T-helper 2 cell (primary cell): ENCODE measurements at regions not wholly inside any gene's neighbourhood (a gene's known extent, or its start where the extent isn't known, plus 50 kb on each side); places are given as distances from the start of the nearest gene placed in this dataset.

Experiments
- DNase-seq, 5 experiments: peaks; one replicate each; pipeline versions ENCODE4 v3.0.0 to v3.0.0-alpha.2; 2012 to 2022

DNA sequence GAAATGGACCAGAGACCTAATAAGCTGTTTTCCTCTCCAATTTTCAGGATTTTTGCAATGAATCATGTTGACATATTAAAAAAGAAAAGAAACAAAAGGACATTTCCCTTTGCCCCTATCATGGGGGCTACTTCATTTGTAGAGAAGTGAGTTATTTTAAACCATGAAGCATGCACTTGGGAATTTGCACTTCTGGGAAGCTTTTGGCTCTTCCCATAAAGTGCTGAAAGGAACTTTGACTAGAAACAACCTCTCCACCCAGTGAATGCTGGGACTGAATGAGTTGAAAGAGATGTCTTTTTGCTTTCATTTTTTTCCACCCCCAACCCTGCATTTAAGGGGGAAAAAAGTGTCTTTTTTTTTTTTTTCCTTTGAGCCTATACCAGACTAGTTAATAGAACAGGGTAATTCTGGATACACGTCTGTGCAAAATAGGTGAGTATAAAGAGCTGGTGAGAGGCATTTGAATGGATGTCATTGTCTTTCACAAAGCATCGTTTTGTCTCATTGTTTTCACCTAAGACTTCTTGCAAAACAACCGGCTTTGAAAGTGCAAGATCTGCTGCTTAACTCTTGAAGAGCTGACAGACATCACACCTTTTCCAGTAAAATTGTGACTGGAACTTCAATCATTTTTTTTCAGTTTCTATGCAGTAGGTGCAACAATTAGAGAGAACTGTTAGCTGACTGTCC, 138.7 kb upstream of the BACH2 start:
- no peak for DNase-seq

DNA sequence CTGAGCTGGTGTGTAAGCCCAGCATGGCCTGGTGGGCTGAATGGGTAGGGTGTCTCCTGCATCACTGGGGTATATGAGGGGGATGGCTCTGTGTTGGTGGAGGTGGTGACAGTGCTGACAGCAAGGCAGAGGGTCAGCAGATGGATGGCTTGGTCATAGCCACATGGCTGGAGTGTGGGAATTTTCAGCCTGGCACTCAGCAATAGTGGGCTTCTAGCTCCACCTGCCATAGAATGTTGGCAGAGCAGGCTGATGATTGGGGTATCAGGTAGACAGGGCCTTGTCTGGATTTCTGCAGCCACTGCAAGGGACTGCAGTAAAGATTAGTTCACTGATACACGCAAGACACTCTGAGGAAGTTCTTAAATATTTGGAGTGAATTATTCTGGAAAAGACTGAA, 137.5 kb upstream of the BACH2 start:
- no peak for DNase-seq

DNA sequence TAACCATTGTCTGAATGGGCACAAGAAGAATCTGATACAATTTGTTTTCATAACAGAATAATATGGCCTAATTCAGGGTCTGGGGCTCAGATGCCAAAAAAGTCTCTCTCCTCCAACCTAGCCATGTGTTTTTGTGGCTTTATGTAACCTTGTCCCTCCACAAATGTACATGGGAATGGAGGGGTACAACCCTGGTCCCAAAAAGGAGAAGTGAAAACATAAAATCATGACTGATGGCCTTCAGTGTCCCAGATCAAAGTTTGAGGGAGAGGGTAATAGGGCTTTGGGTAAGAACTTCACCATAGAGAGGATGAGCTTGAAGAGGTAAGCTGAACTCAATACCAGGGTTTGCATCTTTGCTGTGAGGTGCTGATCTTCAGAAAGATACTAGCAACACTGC, 136.3 kb upstream of the BACH2 start:
- no peak for DNase-seq

DNA sequence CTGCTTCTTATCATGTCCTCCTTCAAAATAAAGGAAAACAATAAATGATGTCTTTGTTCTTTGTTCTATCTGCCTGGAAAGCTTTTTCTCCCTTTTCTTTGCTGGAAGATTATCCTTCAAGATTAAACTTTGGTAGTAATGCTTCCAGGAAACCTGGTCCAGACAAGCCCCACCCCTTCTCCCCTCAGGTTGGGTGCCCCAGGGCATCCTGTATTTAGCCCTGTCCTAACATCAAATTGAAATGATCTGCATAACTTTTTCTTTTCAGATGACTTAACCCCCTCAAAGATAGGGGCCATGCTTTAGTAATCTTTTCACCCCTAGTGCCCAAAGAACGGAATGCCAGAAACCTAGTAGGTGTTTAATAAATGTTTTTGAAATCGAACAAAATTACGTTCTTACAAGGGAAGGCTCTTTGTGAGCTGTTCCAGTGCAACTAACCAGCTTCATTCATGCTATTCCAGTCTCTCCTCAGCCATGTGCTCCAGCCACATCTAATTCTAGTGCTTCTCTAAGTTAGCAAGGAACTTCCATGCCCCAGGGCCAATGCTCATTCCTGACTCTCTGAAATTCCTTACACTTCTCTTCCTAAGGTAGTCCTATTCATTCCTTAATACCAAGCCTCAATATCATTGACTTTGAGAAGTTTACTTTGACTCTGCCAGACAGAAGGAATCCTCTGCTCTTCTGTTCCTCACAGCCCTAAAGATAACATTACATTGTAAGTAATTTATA, 135.6 kb upstream of the BACH2 start:
- no peak for DNase-seq

DNA sequence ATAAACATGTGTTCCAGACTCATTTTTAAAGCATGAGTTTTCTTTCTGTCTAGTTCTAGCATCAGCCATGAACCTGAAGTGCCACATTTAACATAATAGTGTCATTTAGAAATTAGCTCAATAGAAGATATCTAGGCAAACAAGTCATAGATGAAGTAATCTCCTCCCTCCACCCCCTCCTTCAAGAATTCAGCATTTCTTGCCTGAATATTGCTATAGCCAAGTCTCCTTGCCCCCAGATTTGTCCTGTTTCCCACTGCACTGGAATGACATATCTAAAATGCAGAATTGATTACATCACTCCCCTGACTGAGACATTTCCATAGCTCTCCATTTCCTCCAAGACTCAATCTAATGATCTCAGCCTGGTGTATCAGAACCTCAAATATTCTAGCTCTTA, 134.9 kb upstream of the BACH2 start:
- DNase-seq, result no peak

DNA sequence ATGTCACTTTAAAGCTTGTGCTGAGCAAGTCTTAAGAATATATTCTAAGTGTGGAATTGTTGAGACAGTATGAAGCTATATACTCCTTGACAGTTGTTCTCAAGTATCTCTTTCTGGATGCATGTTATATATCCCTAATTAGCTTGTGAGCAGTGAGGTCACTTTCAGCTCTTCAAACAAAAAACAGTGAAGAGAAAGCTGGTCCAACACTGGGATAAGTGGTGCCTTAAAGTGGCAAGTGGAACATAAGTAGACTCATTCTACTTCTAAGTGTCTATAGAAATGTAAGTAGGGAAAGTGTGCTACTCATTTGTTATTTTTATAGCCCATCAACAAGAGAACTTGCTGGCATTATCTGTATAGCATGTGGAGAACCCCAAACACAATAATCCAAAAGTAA, 133.1 kb upstream of the BACH2 start:
- DNase-seq, result peak in 1 of 5 experiments; percentile 53

DNA sequence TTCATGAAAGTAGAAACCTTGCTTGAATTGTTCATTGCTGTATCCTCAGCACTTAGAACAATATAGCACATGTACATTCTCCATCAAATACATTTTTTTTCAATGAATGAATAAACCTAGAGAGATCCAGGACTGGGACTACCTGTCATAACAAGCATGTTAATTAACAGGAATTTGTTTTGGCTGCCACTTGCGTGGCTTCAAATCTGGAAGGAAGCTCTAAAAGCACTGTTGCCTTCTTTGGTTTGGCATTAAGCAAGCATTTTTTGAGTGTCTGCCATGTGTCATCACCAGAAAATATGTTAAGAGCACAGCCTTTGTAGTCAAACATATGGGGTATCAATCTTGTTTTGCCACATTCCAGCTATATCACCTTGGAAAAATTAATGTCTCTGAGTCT, 131.9 kb upstream of the BACH2 start:
- no peak for DNase-seq

DNA sequence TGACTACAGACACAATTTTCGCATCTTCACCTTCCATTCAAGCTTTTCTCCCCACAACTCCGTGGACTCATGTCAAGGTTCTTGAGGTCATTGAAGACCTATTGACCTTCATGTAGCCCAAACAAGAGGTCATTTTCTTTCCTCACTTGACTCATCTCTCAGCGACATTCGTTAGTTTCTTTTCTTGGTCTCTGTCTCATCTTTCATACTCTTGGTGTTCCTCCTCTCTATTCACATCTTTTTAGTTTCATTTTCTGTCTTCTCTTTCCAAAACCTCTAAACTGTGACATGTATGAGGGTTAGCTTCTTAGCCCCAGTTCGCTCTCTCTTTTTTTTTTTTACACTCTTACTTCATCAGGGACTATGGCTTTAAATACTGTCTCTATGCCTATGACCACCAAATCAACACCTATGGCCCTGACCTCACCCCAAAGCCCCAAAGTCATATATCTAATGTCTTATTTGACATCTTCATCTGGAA, 128.6 kb upstream of the BACH2 start:
- peak in 2 of 5 experiments; percentile 43 to 83 for DNase-seq

DNA sequence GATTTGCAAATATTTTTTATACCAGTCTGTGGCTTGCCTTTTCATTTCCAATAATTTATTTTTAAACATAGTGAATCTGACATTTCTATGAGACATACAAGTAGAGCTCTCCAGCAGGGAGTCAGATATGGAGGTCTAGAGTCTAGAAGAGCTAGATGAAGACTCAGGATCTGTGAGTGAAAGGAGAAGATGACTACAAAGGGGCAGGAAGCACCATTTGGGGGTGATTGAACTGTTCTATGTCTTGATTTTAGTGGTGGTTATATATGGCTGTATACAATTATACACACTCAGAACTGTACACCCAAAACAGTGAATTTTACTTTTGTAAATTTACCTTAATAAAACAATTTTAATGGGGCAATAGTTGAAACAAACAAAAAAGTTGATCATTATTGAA, 127.9 kb upstream of the BACH2 start:
- peak in 1 of 5 experiments; percentile 51 for DNase-seq

DNA sequence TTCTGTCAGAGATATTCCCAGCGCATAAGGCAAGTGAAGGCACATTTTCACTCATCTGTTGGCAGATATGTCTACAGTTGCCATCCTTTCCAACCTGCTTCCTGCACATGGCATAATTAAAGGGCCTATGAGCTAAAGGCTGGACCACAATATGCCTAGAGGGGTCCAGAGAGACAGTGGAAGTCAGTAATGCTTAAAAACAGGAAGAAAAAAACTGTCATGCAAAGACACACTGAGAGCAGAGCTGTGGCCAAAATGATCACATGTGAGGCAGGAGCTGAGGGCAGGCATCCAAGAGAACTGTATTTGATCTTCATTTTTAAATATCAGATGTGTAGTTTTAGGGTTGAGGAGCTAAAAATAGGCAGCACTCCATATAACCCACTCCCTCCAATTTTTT, 125.0 kb upstream of the BACH2 start:
- no peak for DNase-seq

DNA sequence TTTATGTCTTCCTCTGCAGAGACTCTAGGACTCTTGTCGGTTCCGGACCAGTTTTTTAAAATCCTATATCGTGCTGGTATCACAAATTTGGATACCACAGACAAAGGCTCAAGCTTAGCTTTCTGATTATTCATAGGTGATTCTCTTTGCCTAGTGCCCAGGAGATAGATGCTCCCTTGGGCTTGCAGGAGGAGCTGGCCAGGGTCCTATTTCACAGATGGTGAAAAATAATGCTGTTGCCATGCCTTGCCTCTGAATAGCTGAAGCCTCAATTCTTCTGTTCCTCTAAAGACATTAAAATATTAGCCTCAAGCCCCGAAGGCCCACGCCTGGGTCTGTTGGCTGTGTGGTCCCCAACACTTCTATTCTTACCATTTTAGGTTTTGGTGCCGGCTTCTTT, 123.9 kb upstream of the BACH2 start:
- DNase-seq, result no peak

DNA sequence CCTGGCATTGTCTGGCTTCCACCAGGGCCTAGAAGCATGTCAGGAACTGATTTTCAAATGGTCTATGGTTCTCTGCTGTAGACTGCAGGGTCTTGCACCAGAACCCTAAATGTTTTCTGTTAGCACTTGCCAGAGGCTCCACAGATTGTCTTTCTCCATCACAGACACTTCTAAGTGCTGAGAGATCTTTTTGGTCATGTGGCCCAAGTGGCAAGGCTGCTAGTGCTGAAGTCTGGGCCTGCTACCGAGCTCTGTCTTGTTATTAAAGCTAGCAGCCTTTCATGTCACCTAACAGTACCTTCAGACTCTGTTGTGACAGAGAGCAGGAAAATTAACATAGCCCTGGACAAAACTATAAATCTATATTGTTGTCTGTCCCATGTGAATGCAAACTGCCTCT, 120.7 kb upstream of the BACH2 start:
- no peak for DNase-seq

DNA sequence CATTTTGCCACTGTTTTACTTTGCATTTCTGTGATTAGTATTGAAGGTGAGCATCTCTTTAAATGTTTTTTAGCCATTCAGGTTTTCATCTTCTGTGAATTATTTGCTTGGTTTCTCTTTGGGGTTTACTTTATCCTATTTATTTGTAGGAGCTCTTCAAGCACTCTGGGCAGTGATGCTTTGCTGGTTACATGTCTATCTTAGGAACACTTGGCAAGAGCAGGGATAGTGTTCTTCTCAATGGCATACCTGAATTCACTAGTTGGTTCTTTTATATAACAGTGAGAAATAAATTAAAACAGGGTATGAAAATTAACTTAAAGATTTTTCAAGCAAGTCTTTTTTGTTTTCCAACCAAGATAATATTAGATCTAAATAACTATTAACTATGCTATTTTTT, 119.7 kb upstream of the BACH2 start:
- DNase-seq, result no peak

DNA sequence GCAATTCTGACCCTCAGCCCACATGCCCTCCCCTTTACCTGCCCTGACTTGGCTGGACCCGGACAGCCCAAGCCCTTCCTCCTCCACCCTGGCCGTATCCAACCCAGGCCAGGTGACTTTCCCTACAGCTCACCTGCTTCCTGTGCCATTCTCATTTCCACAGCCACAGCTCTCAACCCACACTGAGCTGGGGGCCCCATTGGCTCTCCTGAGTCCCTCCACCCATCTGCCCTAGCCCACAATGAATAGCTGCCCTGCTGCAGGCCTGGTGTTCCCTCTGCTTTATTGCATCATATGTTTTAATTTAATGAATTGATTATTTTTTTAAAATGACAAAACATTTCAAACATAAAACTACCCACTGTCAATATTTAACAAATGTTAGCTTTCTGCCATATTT, 118.5 kb upstream of the BACH2 start:
- no peak for DNase-seq

DNA sequence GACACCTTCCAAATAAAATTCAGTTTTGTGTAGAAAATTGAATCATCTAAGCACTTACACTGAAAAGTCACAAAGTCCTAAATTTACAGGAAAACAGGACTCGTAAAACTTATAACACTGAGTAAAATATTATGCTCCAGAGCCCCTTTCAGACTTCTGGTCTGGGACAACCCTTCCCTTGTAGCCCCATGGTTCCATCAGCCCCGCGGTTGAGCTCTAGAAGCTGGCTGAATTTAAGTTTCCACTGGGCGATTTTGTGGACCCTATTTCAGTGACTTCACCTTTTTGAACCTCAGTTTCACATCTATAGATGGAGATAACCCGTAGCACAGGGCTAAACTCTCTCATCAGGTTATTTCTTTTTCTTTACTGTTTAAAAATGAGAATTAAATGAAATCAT, 117.7 kb upstream of the BACH2 start:
- no peak for DNase-seq

DNA sequence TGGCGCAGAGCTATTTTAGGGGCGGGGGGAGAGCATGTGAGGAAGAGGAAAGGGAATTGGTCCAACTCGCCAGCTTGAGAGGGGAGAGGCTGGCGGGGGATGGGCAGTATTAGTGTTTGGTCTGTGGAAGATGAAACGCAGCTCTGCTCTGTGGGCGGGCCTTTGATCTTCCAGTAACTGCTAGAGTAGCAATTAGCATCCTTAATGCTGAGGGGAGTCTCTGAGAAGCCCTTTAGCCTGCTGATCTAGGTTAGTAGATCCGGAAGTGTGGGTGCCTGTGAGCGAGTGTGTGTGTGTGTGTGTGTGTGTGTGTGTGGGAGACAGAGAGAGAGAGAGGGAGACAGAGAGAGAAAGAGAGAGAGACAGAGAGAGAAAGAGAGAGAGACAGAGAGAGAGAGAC, 117.2 kb upstream of the BACH2 start:
- peak; percentile 17 to 95 (median 61) for DNase-seq

DNA sequence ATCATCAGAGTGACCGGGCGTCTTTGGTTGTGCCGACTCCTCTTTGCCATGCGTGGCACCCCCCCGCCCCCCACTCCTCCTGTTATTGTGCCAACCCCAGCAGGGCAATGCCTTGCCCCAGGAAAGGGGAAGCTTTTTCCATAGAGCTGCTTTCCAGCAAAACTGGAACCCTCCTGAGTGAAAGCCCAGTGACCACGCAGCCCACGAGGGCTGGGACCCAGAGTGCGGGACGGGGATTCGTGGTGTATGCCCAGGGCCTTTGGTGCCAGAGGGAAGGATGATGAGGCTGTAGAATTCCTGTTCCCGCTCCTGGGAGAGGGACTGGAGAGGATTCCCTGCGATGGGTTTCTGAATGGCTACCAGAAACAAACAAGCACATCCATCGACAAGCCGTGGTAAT, 116.8 kb upstream of the BACH2 start:
- no peak for DNase-seq

DNA sequence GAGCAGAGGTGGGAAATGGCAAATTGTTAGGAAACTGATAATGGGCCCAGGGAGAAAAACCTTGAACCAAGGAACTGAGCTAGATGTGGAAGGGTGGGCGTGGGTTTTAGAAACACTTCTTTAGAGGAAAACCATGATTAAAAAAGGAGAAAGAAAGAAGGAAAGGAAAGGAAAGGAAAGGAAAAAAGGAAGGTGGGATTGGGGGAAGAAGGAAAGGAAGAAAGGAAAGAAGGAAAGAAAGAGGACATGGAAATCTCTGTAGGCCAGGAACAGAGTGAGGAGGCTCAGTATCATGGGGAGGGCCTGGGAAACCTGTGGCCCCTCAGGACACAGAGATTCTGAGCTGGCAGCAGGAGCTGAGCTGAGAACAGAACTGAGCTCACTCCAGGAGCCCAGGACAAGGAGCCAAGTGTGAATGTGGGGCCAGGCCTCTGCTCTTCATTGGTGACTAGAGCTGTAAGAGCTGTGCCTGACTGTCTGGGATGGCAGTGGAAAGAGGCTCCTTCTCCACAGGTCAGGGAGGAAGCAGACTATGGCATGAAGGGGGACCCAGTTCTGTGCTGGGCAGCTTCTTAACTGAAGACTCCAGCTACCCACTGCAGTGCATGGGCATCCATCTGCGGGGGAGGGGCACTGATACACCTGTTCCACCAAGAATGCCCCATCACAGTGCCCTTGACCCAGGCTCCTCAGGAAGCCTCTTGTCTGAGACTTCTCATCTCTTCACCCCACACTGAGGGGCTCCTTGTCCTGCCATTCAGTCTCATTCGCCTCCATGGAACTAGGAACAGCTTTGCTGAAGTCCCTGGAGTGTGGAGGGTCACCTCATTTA, 116.1 kb upstream of the BACH2 start:
- DNase-seq, result no peak

DNA sequence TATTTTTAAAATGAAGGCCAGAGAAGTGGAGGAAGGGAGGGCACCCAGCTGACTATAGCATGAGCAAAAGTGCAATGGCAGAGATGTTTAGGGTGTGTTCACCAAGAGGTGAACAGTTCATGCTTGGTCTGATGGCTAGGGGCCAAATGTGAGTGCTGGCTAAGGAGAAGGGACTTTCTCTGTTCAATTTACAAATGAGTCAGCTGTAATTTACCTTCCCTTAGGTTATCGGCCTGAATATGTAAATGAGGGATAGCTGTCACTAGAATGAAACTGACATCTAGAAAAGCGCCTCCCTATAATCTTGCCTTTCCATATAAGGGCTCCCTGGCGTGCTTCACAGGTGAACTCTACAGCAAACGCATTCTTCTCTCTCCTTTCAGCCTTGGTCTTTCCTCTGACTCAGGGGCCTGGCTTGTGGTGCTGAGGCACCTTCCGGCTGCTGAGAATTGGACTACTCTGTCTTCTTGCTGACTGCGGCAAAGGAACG, 114.7 kb upstream of the BACH2 start:
- peak in 4 of 5 experiments; percentile 31 to 82 (median 60) for DNase-seq

DNA sequence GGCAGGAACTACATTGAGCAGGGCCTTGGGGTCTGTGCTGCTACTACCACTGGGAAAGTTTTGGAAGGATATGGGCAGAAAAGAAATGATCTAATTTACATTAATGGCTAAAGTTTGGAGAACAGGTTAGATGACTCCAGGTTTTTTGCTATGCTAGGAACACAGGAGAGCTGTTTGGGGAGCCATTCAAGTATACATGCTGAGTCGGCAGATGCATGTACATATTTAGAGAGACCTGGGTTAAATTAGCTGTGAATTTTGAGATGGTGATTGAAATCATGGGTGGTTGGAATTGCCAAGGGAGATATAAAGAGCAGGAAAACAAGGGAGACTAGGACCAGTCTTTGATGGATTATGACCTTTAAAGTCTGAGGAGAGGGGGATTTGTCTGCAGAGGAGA, 113.1 kb upstream of the BACH2 start:
- DNase-seq, result no peak

DNA sequence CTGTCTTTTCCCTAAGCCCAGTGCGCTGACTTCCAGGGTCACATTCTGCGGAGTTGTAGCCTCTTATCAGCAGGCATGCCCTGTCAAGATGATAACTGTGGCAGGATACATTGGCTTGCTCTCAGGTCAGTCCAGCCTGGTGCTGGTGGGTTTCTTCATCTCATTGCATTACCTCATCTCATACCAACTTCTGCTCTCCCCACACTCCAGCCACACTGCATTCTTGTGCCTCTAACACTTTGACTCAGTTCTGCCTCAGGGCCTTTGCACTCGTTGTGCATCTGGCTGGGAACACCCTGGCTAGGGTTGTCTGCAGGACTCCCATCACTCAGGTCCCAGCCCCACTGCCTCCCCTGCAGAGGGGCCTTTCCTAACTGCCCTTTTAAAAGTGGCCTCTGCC, 110.3 kb upstream of the BACH2 start:
- DNase-seq, result no peak

DNA sequence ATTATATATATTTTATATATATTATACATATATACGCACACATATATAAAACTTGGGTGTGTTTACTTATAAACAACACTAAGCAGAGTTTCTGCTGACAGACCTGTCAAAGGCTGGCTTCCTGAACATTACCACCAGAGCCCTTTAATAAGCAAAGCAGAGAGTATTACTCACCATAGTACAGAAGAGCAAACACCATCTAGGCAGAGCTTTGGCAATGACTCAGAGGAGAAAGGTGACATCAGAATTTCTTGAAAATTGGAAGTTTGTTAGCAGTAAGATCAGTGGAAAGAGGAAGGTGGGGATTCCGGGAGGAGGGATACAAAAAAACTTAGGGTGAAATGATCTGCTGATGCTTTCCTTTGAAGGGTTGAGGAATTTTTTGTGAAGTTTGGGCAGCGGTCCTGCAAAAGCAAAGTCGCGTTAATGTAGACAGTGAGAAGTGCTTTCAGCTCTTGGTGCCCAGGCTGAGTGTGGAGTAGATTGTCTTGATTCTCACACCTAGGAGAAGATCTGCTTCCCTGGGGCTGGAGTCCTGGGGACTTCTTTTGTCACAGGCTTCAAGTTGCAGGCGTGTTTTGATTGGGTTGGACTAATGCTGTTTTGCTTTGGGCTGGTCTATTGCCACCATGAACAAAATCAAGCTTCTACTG, 109.6 kb upstream of the BACH2 start:
- DNase-seq, result peak in 1 of 5 experiments; percentile 70
